H1 (cell line): ENCODE measurements at regions not wholly inside any gene's neighbourhood (a gene's known extent, or its start where the extent isn't known, plus 50 kb on each side); places are given as distances from the start of the nearest gene placed in this dataset.
"Not testable (repeated sequence)": the region's sequence is repeated elsewhere in the genome, so short reads cannot be mapped to it uniquely, and the experiment has no call there.

Experiments used
- CTCF ChIA-PET: fragments of 300-600 bp; sonication (Branson Sonifier 250); formaldehyde crosslinking; loops from one replicate; lab custom pipeline; 2021; ENCODE audit not compliant: partially characterized antibody; lab: Charles Lee
- POLR2A ChIA-PET: fragments of 300-600 bp; sonication (Branson Sonifier 250); formaldehyde crosslinking; loops from one replicate; lab custom pipeline; 2021; ENCODE audit warnings: inconsistent platforms; ENCODE audit not compliant: partially characterized antibody; lab: Charles Lee
- DNase-seq, 2 experiments: peaks; one replicate each; pipeline versions ENCODE4 v3.0.0 to v3.0.0-alpha.2; 2010 to 2022; ENCODE audit warnings: low spot score in 2 of 2, low read depth in 1 of 2, mixed read lengths in 1 of 2
- FAIRE-seq: peaks from 2 replicates; lab custom pipeline; 2011; peaks lifted over from hg19 to GRCh38; lab: Jason Lieb, UNC
- H2AFZ ChIP-seq: 2 replicates; pipeline ENCODE4 v1.8.1; 2012; ENCODE audit warnings: low read length, inconsistent platforms
- H2AK5ac ChIP-seq: 2 replicates; pipeline ENCODE4 v1.6.1; 2013; ENCODE audit warnings: low read depth, low read length
- H2BK120ac ChIP-seq: replicated peaks from 2 replicates; pipeline ENCODE3; 2013; ENCODE audit warnings: low read depth, low read length, inconsistent platforms
- H2BK12ac ChIP-seq: 2 replicates; pipeline ENCODE4 v1.6.1; 2013; ENCODE audit warnings: low read depth, low read length
- H2BK15ac ChIP-seq: 2 replicates; pipeline ENCODE4 v1.6.1; 2013; ENCODE audit warnings: low read length
- H2BK20ac ChIP-seq: 2 replicates; pipeline ENCODE4 v1.6.1; 2013; ENCODE audit warnings: low read length
- H2BK5ac ChIP-seq: 2 replicates; pipeline ENCODE4 v1.6.1; 2013; ENCODE audit warnings: low read depth, low read length
- H3K14ac ChIP-seq: 2 replicates; pipeline ENCODE4 v1.6.1; 2013; ENCODE audit warnings: inconsistent platforms; ENCODE audit not compliant: insufficient read length
- H3K18ac ChIP-seq: 2 replicates; pipeline ENCODE4 v1.6.1; 2013; ENCODE audit warnings: low read length; ENCODE audit errors: extremely low read depth
- H3K23ac ChIP-seq: 2 replicates; pipeline ENCODE4 v1.6.1; 2013; ENCODE audit warnings: inconsistent platforms; ENCODE audit not compliant: insufficient read length
- H3K23me2 ChIP-seq: 2 replicates; pipeline ENCODE4 v1.6.1; 2013; ENCODE audit warnings: low read depth, low read length
- H3K27ac ChIP-seq: 2 replicates; pipeline ENCODE4 v1.6.1; 2011; ENCODE audit warnings: low read depth, low read length, inconsistent platforms
- H3K27me3 ChIP-seq, 4 experiments: replicated peaks in 1 of 4; 1 replicate in 1 of 4; 2 replicates in 3 of 4; pipeline versions ENCODE4 v1.6.1 to v1.8.1; 2011 to 2013; ENCODE audit warnings: low read length in 3 of 4, mild to moderate bottlenecking in 3 of 4, inconsistent platforms in 2 of 4, mixed read lengths in 2 of 4, moderate library complexity in 1 of 4; ENCODE audit not compliant: control insufficient read depth in 3 of 4, insufficient read depth in 3 of 4; ENCODE audit errors: extremely low read depth in 1 of 4
- H3K36me3 ChIP-seq, 4 experiments: 2 replicates each; pipeline versions ENCODE4 v1.6.1 to v1.8.1; 2011 to 2013; ENCODE audit warnings: mild to moderate bottlenecking in 4 of 4, low read length in 3 of 4, moderate library complexity in 2 of 4, control low read depth in 1 of 4, inconsistent platforms in 1 of 4; ENCODE audit not compliant: insufficient read depth in 4 of 4, control insufficient read depth in 2 of 4
- H3K4ac ChIP-seq: replicated peaks from 2 replicates; pipeline ENCODE3; 2013; ENCODE audit warnings: low read length, low read depth, mixed read lengths, inconsistent platforms; ENCODE audit not compliant: insufficient read length
- H3K4me1 ChIP-seq, 4 experiments: replicated peaks in 1 of 4; 1 replicate in 1 of 4; 2 replicates in 3 of 4; pipeline versions ENCODE4 v1.6.1 to v1.8.1; 2011 to 2013; ENCODE audit warnings: low read length in 3 of 4, inconsistent platforms in 2 of 4, mixed read lengths in 1 of 4; ENCODE audit not compliant: insufficient read depth in 4 of 4, control insufficient read depth in 3 of 4
- H3K4me2 ChIP-seq, 2 experiments: 2 replicates each; pipeline versions ENCODE4 v1.6.1 to v1.8.1; 2011 to 2013; ENCODE audit warnings: low read depth in 2 of 2, low read length in 2 of 2, control low read depth in 1 of 2, inconsistent platforms in 1 of 2, mild to moderate bottlenecking in 1 of 2; ENCODE audit not compliant: insufficient read depth in 1 of 2
- H3K4me3 ChIP-seq, 4 experiments: fragments of 200-600, 300-600 bp in 1 of 4; sonication (generic), shearing (Covaris generic), sonication (Bioruptor Twin) in 1 of 4; 2 replicates each; pipeline versions ENCODE4 v1.5.1 to v1.8.1; 2011 to 2016; ENCODE audit warnings: low read length in 4 of 4, low read depth in 3 of 4, control low read depth in 2 of 4, inconsistent platforms in 2 of 4, mild to moderate bottlenecking in 2 of 4, mixed read lengths in 1 of 4, moderate library complexity in 1 of 4; ENCODE audit not compliant: insufficient read depth in 2 of 4; ENCODE audit errors: extremely low read depth in 1 of 4
- H3K56ac ChIP-seq: replicated peaks from 2 replicates; pipeline ENCODE3; 2013; ENCODE audit warnings: low read depth, mild to moderate bottlenecking, mixed read lengths, low read length, inconsistent platforms; ENCODE audit not compliant: insufficient read length
- H3K79me1 ChIP-seq: 2 replicates; pipeline ENCODE4 v1.6.1; 2013; ENCODE audit warnings: low read depth, low read length, control low read depth
- H3K79me2 ChIP-seq, 2 experiments: 2 replicates each; pipeline versions ENCODE4 v1.6.1 to v1.8.1; 2012 to 2013; ENCODE audit warnings: low read length in 2 of 2, mild to moderate bottlenecking in 2 of 2, inconsistent platforms in 1 of 2; ENCODE audit not compliant: insufficient read depth in 2 of 2, control insufficient read depth in 1 of 2
- H3K9ac ChIP-seq, 4 experiments: replicated peaks in 1 of 4; 1 replicate in 1 of 4; 2 replicates in 3 of 4; pipeline versions ENCODE4 v1.6.1 to v1.8.1; 2011 to 2013; ENCODE audit warnings: low read depth in 3 of 4, low read length in 3 of 4, control low read depth in 2 of 4, mild to moderate bottlenecking in 2 of 4, moderate library complexity in 2 of 4, inconsistent platforms in 1 of 4; ENCODE audit errors: extremely low read depth in 1 of 4
- H3K9me3 ChIP-seq, 2 experiments: 2 replicates each; pipeline versions ENCODE4 v1.6.1 to v1.8.1; 2012 to 2013; ENCODE audit warnings: mild to moderate bottlenecking in 2 of 2, moderate library complexity in 2 of 2, control low read depth in 1 of 2, inconsistent platforms in 1 of 2, low read depth in 1 of 2, low read length in 1 of 2, mixed read lengths in 1 of 2; ENCODE audit not compliant: insufficient read depth in 2 of 2
- H4K20me1 ChIP-seq, 2 experiments: replicated peaks in 1 of 2; 2 replicates each; pipeline versions ENCODE3 to v1.8.1; 2011 to 2013; ENCODE audit warnings: inconsistent platforms in 2 of 2, low read length in 2 of 2, mild to moderate bottlenecking in 1 of 2; ENCODE audit not compliant: insufficient read depth in 2 of 2, control insufficient read depth in 1 of 2
- H4K5ac ChIP-seq: 2 replicates; pipeline ENCODE4 v1.6.1; 2013; ENCODE audit warnings: low read length, low read depth, mixed read lengths, inconsistent platforms; ENCODE audit not compliant: insufficient read length
- H4K8ac ChIP-seq: 2 replicates; pipeline ENCODE4 v1.8.0; 2013; ENCODE audit warnings: mild to moderate bottlenecking, moderate library complexity, low read length, inconsistent platforms; ENCODE audit not compliant: insufficient read depth; ENCODE audit errors: extremely low read depth
- H4K91ac ChIP-seq: replicated peaks from 2 replicates; pipeline ENCODE3; 2013; ENCODE audit warnings: low read length, mixed read lengths, inconsistent platforms; ENCODE audit not compliant: insufficient read length
- WGBS, 2 experiments: shearing (Covaris generic) in 1 of 2; methylation state at CpG; one replicate each; pipeline versions ENCODE4 v1.1.6 to v1.1.7; 2013 to 2015; ENCODE audit warnings: low lambda C conversion rate in 2 of 2, mixed read lengths in 2 of 2, inconsistent platforms in 1 of 2, low coverage in 1 of 2, missing lambda C conversion rate in 1 of 2; ENCODE audit not compliant: insufficient replicate concordance in 2 of 2, insufficient coverage in 1 of 2, insufficient read length in 1 of 2; ENCODE audit errors: extremely low coverage in 1 of 2, missing lambda C conversion rate in 1 of 2; 5-methylcytosine and 5-hydroxymethylcytosine counted together

GRCh38 chr7:73204898-73205297 lies 103.7 kb downstream of the NSUN5 start:
- POLR2A ChIA-PET, result not testable (repeated sequence)
- 96% methylated on average over 2 of the region's 5 CpGs; no CpG with 5 or more reads in 1 of the 2 experiments for WGBS, 2 experiments

GRCh38 chr7:73203312-73203711 lies 105.3 kb downstream of the NSUN5 start:
- FAIRE-seq, H2BK120ac ChIP-seq, H3K18ac ChIP-seq, H4K5ac ChIP-seq, H3K14ac ChIP-seq, H3K27me3 ChIP-seq, H2BK15ac ChIP-seq, CTCF ChIA-PET, H3K27ac ChIP-seq, H4K91ac ChIP-seq, H3K4me1 ChIP-seq, H2BK12ac ChIP-seq, H2BK20ac ChIP-seq, H3K4ac ChIP-seq, H3K4me2 ChIP-seq, H3K4me3 ChIP-seq, H2AK5ac ChIP-seq, H3K9ac ChIP-seq, H3K79me2 ChIP-seq, POLR2A ChIA-PET, H4K20me1 ChIP-seq, H3K9me3 ChIP-seq, H3K56ac ChIP-seq, H3K23me2 ChIP-seq, H3K79me1 ChIP-seq, H2BK5ac ChIP-seq, H2AFZ ChIP-seq, H3K23ac ChIP-seq, H3K36me3 ChIP-seq, DNase-seq, H4K8ac ChIP-seq: not testable (repeated sequence)
- 94% methylated on average over 5 of the region's 5 CpGs; no CpG with 5 or more reads in 1 of the 2 experiments for WGBS, 2 experiments

More at GRCh38 chr7:73204898-73205297, 103.7 kb downstream of the NSUN5 start:
- CTCF ChIA-PET, H3K9ac ChIP-seq, H3K4me1 ChIP-seq, H3K9me3 ChIP-seq, H4K91ac ChIP-seq, H4K5ac ChIP-seq, FAIRE-seq, H3K79me1 ChIP-seq, H4K8ac ChIP-seq, H2BK5ac ChIP-seq, H3K18ac ChIP-seq, H2BK20ac ChIP-seq, H2AK5ac ChIP-seq, H3K36me3 ChIP-seq, DNase-seq, H3K4me2 ChIP-seq, H3K23me2 ChIP-seq, H2BK15ac ChIP-seq, H4K20me1 ChIP-seq, H2AFZ ChIP-seq, H3K27ac ChIP-seq, H2BK120ac ChIP-seq, H2BK12ac ChIP-seq, H3K23ac ChIP-seq, H3K4ac ChIP-seq, H3K79me2 ChIP-seq, H3K27me3 ChIP-seq, H3K56ac ChIP-seq, H3K4me3 ChIP-seq, H3K14ac ChIP-seq: not testable (repeated sequence)
